Thoracic aorta (tissue), 2 donors: ENCODE measurements at regions not wholly inside any gene's neighbourhood (a gene's known extent, or its start where the extent isn't known, plus 50 kb on each side); places are given as distances from the start of the nearest gene placed in this dataset.

Source experiments
- ATAC-seq: fragments of 150-250 bp; one replicate; pipeline ENCODE4 v1.8.0; 2017; ENCODE audit warnings: low read depth; ENCODE audit not compliant: insufficient number of reproducible peaks, low FRiP score
- DNase-seq: peaks from one replicate; pipeline ENCODE4 v3.0.0-alpha.2; 2020; ENCODE audit warnings: low spot score
- H3K27ac ChIP-seq, 2 donors: fragments of 200-600 bp; sonication (generic); 1 replicate in 1 of 2; 2 replicates in 1 of 2; pipeline ENCODE4 v1.5.1; 2016; ENCODE audit warnings: mild to moderate bottlenecking in 2 of 2, moderate library complexity in 2 of 2
- H3K27me3 ChIP-seq: fragments of 200-600 bp; sonication (generic); replicated peaks from 2 replicates; pipeline ENCODE4 v1.6.0; 2016; ENCODE audit warnings: mild to moderate bottlenecking; ENCODE audit not compliant: insufficient read depth
- H3K36me3 ChIP-seq: fragments of 200-600 bp; sonication (generic); one replicate; pipeline ENCODE4 v1.5.1; 2016
- H3K4me1 ChIP-seq, 2 donors: fragments of 200-600 bp; sonication (generic); 1 replicate in 1 of 2; 2 replicates in 1 of 2; pipeline versions ENCODE4 v1.5.1 to v1.6.0; 2016; ENCODE audit warnings: low read depth in 2 of 2, mild to moderate bottlenecking in 1 of 2; ENCODE audit not compliant: control insufficient read depth in 1 of 2
- H3K4me3 ChIP-seq: fragments of 200-600 bp; sonication (generic); 2 replicates; pipeline ENCODE4 v1.5.1; 2016; ENCODE audit warnings: mild to moderate bottlenecking
- H3K9me3 ChIP-seq: fragments of 200-600 bp; sonication (generic); 2 replicates; pipeline ENCODE4 v1.5.1; 2016
- TF ChIP-seq, protein P1 (sequence below): fragments of 200-600 bp; sonication (generic); IDR thresholded peaks from one replicate; pipeline ENCODE4 v1.5.1; 2019; ENCODE audit warnings: antibody characterized with exemption

DNA sequence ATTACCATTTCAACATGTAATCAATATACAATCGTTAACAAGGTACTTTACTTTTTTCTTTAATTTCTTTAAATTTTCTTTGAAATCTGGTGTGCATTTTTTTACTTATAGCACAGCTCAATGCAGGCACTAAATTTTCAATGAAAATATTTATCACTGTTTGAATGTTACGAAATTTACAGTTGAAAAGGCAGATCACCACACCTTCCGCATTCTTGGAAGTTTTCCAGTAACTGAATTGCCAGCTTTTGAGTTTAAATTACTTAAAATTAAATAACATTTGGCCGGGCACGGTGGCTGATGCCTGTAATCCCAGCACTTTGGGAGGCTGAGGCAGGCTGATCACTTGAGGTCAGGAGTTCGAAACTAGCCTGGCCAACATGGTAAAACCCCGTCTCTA is 309.9 kb downstream of the BMP7 start:
- no peaks in the 10 kb centered on the region for H3K36me3 ChIP-seq
- DNase-seq = no peak
- no peak overlapping the region for H3K27ac ChIP-seq
- TF ChIP-seq, protein P1, sequence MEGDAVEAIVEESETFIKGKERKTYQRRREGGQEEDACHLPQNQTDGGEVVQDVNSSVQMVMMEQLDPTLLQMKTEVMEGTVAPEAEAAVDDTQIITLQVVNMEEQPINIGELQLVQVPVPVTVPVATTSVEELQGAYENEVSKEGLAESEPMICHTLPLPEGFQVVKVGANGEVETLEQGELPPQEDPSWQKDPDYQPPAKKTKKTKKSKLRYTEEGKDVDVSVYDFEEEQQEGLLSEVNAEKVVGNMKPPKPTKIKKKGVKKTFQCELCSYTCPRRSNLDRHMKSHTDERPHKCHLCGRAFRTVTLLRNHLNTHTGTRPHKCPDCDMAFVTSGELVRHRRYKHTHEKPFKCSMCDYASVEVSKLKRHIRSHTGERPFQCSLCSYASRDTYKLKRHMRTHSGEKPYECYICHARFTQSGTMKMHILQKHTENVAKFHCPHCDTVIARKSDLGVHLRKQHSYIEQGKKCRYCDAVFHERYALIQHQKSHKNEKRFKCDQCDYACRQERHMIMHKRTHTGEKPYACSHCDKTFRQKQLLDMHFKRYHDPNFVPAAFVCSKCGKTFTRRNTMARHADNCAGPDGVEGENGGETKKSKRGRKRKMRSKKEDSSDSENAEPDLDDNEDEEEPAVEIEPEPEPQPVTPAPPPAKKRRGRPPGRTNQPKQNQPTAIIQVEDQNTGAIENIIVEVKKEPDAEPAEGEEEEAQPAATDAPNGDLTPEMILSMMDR = no peak
- H3K4me1 ChIP-seq = no peaks in the 10 kb centered on the region
- no peak for ATAC-seq
- no peaks in the 10 kb centered on the region for H3K9me3 ChIP-seq
- no peak overlapping the region for H3K4me3 ChIP-seq
- no peaks in the 10 kb centered on the region for H3K27me3 ChIP-seq

DNA sequence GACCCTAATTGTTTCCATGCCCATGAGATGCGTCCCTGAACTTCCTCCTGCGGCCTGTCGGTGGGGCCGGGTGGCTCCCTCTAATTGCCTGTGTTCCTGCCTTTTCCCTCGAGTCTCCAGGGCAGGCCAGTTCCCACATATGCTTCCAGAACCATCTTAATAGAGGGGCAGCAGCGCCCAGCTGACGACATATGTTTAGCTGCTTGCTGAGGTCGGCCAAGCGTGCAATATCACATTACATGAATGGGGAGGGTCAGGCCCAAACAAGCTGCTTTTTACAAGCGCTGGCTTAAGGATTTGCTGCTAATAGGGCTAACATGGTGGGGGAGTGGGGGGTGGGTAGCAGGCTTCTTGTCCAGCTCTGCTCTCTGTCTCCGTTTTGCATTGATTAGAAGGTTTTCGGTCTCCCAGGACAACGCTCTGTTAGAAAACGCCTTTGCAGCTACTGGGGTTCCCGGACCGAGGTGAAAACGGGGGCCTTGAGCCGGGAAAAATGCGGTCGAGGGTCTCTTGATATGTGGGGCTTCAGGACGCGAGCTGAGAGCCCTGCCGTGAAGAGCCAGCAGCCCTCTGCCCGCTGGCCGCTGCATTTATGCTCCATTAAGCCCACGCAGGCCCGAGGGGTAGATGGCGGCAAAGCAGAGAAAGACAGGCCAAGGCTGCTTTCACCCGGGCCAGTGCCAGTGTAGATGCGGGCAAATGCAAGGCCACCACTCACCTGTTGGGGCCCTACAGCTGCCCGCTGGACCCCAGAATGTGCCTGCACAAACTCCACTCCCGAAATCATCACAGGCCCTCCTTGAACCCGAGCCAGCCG is 308.5 kb downstream of the BMP7 start:
- no peaks in the 10 kb centered on the region for H3K27me3 ChIP-seq
- H3K27ac ChIP-seq = no peak overlapping the region
- DNase-seq (no peak), ATAC-seq (no peak)
- no peaks in the 10 kb centered on the region for H3K4me1 ChIP-seq
- TF ChIP-seq, protein P1 = no peak
- H3K9me3 ChIP-seq = no peaks in the 10 kb centered on the region
- H3K36me3 ChIP-seq = no peaks in the 10 kb centered on the region
- no peak overlapping the region for H3K4me3 ChIP-seq

- ATAC-seq = no peak
These were observed 301.5 kb downstream of the BMP7 start for GRCh38 chr20:56964901-56965300.

GRCh38 chr20:56967916-56968315 is 298.5 kb downstream of the BMP7 start:
- Histone ChIP-seq H3K27me3 (no peaks in the 10 kb centered on the region), H3K4me3 (no peak overlapping the region), H3K9me3 (no peaks in the 10 kb centered on the region), H3K4me1 (no peaks in the 10 kb centered on the region), H3K36me3 (no peaks in the 10 kb centered on the region), H3K27ac (no peak overlapping the region)
- DNase-seq = no peak
- ATAC-seq = no peak
- TF ChIP-seq, protein P1 = no peak

More at GRCh38 chr20:56964901-56965300, 301.5 kb downstream of the BMP7 start:
- no peaks in the 10 kb centered on the region for H3K9me3 ChIP-seq
- H3K36me3 ChIP-seq = no peaks in the 10 kb centered on the region
- TF ChIP-seq, protein P1 = no peak
- no peaks in the 10 kb centered on the region for H3K27me3 ChIP-seq
- H3K4me1 ChIP-seq = no peaks in the 10 kb centered on the region
- no peak overlapping the region for H3K4me3 ChIP-seq
- no peak overlapping the region for H3K27ac ChIP-seq
- no peak for DNase-seq

DNA sequence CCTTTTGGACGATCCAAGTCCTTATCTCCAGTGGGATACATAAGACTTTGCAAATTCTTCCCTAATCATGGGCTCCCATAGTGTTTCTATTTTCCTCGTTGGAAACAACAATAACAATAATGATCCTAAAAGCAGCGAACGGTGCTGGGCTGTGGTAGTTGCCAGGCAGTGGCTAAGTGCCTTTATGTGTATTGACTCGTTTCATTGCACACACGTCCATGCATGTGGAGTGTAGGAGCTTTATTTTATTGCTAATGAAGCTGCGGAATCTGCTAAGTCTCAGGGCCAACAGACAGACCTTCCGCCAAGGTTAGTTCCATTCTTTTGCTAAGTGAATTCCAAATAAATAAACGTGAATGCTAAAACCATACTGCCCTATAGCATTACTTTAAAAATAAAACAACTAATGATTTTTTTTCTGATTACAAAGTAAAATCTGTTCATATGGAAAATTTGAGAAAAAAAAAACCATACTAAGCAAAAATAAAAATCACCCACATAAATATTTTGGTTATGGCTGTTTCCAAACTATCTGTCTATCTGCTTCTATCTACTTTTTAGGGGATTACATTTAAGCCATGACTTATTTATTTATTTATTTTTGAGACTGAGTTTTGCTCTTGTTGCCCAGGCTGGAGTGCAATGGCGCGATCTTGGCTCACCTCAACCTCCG is 297.9 kb downstream of the BMP7 start:
- no peak for DNase-seq
- ATAC-seq = no peak
- no peaks in the 10 kb centered on the region for H3K9me3 ChIP-seq
- no peaks in the 10 kb centered on the region for H3K4me1 ChIP-seq
- no peaks in the 10 kb centered on the region for H3K36me3 ChIP-seq
- TF ChIP-seq, protein P1 = no peak
- H3K27ac ChIP-seq = no peak overlapping the region
- no peaks in the 10 kb centered on the region for H3K27me3 ChIP-seq
- no peak overlapping the region for H3K4me3 ChIP-seq
